Lower lobe of right lung (tissue), 2 donors: ENCODE measurements at regions not wholly inside any gene's neighbourhood (a gene's known extent, or its start where the extent isn't known, plus 50 kb on each side); places are given as distances from the start of the nearest gene placed in this dataset.
A peak's percentile ranks its signal among the peaks of the same experiment; 100 is the strongest.
"Not testable (repeated sequence)": the region's sequence is repeated elsewhere in the genome, so short reads cannot be mapped to it uniquely, and the experiment has no call there.

Experiments used
- ATAC-seq, 2 donors: fragments of 200-7000 bp; cut with Tn5 transposase; one replicate each; pipeline ENCODE4 v1.9.1; 2020 to 2022; ENCODE audit warnings: mild to moderate bottlenecking in 2 of 2, moderate library complexity in 2 of 2
- DNase-seq: peaks from one replicate; pipeline ENCODE4 v3.0.0-alpha.2; 2020
- H3K27ac ChIP-seq: fragments of 200-600 bp; one replicate; pipeline ENCODE4 v1.8.0; 2022
- H3K27me3 ChIP-seq: fragments of 200-600 bp; one replicate; pipeline ENCODE4 v1.8.0; 2022; ENCODE audit warnings: low read depth
- H3K36me3 ChIP-seq: fragments of 200-600 bp; one replicate; pipeline ENCODE4 v1.8.0; 2022; ENCODE audit warnings: mild to moderate bottlenecking
- H3K4me1 ChIP-seq: fragments of 200-600 bp; one replicate; pipeline ENCODE4 v1.8.0; 2022
- H3K4me3 ChIP-seq: fragments of 200-600 bp; one replicate; pipeline ENCODE4 v1.8.0; 2022; ENCODE audit warnings: mild to moderate bottlenecking
- H3K9me3 ChIP-seq: fragments of 200-600 bp; one replicate; pipeline ENCODE4 v1.8.0; 2022
- intact Hi-C: fragments of 100-400 bp; cut with DNase I; formaldehyde crosslinking; loops from one replicate; pipeline ENCODE4 v1.11.0; 2022
- TF ChIP-seq, protein P1 (sequence below): fragments of 200-600 bp; IDR thresholded peaks from one replicate; pipeline ENCODE4 v1.8.0; 2022; ENCODE audit warnings: antibody characterized with exemption, mild to moderate bottlenecking
- donor health status: DM: no; HTN: yes; CAD: no; lungs with severe emphysema.

DNA sequence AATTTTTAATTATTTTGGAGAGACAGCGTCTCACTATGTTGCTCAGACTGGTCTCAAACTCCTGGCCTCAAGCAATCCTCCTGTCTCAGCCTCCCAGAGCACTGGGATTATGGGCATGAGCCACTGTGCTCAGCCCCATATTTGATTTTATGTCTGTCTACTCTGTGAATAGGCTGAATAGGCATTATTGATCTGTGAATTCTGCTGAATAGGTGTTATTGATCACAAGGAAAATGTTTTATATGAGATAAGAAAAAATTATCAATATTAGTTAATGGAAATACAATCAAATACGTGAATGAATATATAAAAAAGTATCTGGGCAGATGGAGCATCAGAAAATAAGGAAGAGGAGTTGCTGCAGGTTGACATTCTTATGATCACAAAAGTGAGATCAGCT lies 483.4 kb upstream of the LARGE1 start:
- DNase-seq: no peak
- ATAC-seq: no peak
- Histone ChIP-seq H3K27me3 (no peaks in the 10 kb centered on the region), H3K36me3 (no peaks in the 10 kb centered on the region), H3K4me3 (no peak overlapping the region), H3K27ac (no peak overlapping the region), H3K4me1 (no peaks in the 10 kb centered on the region), H3K9me3 (no peaks in the 10 kb centered on the region)
- intact Hi-C loops: no loop called here
- TF ChIP-seq, protein P1, sequence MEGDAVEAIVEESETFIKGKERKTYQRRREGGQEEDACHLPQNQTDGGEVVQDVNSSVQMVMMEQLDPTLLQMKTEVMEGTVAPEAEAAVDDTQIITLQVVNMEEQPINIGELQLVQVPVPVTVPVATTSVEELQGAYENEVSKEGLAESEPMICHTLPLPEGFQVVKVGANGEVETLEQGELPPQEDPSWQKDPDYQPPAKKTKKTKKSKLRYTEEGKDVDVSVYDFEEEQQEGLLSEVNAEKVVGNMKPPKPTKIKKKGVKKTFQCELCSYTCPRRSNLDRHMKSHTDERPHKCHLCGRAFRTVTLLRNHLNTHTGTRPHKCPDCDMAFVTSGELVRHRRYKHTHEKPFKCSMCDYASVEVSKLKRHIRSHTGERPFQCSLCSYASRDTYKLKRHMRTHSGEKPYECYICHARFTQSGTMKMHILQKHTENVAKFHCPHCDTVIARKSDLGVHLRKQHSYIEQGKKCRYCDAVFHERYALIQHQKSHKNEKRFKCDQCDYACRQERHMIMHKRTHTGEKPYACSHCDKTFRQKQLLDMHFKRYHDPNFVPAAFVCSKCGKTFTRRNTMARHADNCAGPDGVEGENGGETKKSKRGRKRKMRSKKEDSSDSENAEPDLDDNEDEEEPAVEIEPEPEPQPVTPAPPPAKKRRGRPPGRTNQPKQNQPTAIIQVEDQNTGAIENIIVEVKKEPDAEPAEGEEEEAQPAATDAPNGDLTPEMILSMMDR: no peak

DNA sequence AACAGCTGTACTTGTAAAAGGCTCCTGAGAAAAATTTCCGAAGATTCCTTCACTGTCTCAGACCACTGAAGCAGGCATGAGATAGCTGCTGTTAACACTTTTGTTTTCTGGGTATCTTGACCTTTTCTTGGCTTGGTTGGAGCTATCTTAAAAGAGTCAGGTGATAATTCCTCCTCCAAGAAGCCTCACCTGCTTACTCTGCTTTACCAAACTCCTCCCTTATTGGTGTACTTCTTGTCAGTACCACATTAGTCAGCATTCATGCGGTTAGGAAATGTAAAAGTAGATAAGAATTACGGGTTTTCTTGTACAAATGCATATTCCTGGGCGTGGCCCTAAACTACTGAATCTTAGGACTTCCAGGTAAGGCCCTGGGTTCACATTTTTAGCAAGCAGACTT lies 489.8 kb upstream of the LARGE1 start:
- H3K36me3 ChIP-seq: no peaks in the 10 kb centered on the region

DNA sequence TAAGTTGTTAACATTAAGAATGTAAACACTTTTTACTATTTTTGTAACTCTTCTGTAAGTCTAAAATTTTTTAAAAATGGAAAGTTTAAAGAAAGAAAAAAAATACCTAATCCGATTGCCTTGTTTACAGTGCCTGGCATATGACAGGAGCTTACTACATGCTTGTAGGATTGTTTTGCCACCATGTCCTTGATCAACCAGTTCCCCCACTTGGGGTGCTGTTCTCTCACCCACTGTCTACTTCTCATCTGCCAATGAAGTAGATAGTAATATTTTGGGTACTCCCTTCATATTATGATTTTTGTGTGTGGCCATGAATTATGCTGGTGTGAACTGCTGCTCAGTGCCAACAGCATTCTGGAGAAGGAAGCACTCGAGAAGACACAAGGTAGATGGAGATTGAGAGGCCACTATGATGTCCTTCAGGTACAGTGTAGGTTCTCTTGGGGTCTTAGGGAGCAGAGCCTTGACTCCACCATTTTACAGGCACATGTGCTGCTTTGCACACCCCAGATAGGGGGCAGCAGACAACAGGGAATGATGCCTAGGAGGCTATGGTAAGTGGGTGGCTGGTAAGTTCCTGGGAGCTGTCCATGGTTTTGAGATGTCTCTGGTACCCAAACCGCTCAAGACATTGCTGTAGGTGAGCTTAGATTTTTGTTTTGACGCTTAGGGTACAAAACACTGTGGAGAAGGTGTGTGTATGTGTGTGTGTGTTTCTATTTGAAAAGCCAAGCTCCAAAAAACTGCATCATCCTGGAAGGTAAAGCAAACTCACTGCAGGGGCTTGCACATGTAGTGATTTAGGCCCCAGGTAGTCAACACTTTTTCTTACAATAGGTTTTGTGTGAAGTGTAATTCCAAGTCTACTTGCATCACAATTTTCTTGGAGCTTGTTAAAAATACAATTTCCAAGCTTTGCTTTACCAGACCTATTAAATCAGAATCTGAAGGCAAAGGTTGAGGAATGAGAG lies 494.5 kb upstream of the LARGE1 start:
- no peaks in the 10 kb centered on the region for H3K4me1 ChIP-seq
- no peak overlapping the region for H3K27ac ChIP-seq
- H3K9me3 ChIP-seq: no peaks in the 10 kb centered on the region
- no peaks in the 10 kb centered on the region for H3K36me3 ChIP-seq
- ATAC-seq (peak; percentile 49 to 72), DNase-seq (no peak)
- intact Hi-C loops: no loop called here
- TF ChIP-seq, protein P1: peak; percentile 34
- no peak overlapping the region for H3K4me3 ChIP-seq
- no peaks in the 10 kb centered on the region for H3K27me3 ChIP-seq

More for the DNA sequence above, 489.8 kb upstream of the LARGE1 start:
- no peak for ATAC-seq
- Histone ChIP-seq H3K4me3 (no peak overlapping the region), H3K27ac (no peak overlapping the region), H3K9me3 (no peaks in the 10 kb centered on the region), H3K27me3 (no peaks in the 10 kb centered on the region), H3K4me1 (no peaks in the 10 kb centered on the region)
- TF ChIP-seq, protein P1: no peak
- DNase-seq: no peak
- intact Hi-C loops: no loop called here

DNA sequence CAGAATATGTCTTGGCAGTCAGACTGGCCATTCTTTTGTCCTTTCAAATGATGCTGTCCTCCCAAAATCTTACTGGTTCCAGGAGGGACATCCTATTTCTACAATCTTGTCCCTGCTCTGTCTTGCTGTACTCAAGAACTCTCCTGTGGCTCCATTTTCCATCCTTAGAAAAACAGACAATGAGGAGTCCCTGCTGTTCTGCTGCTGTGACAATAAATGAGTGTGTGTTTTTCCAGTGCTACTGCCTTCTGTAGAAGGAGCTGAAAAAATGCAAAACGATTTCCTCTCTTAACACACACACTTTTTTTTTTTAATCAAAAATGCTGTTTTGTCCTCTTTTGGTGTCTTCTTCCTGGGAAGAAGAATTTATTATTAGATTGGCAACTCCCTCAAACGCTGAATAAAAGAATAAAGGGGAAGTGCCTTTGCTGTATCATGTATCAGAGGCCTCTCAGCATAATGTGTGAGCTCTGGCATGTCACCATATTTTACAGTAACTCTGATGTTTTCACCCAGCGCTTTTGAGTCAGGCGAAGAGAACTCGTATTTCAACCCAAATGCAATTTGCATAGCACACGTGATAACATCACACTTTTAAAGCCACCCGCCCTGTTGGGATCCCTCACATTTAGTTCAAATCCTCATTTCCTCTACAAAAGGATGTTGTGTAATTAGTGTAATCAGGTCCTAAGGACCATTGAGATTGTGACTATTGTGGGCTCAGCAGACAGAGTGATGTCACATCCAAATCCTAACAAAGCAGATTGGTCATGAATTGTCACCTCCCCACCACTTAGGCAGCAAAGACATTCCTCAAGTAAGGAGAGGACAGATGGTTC lies 496.0 kb upstream of the LARGE1 start:
- Histone ChIP-seq H3K4me1 (no peaks in the 10 kb centered on the region), H3K27me3 (no peaks in the 10 kb centered on the region), H3K9me3 (no peaks in the 10 kb centered on the region), H3K36me3 (no peaks in the 10 kb centered on the region), H3K27ac (no peak overlapping the region), H3K4me3 (no peak overlapping the region)
- TF ChIP-seq, protein P1: no peak
- ATAC-seq (no peak), DNase-seq (no peak)
- intact Hi-C loops: no loop called here

DNA sequence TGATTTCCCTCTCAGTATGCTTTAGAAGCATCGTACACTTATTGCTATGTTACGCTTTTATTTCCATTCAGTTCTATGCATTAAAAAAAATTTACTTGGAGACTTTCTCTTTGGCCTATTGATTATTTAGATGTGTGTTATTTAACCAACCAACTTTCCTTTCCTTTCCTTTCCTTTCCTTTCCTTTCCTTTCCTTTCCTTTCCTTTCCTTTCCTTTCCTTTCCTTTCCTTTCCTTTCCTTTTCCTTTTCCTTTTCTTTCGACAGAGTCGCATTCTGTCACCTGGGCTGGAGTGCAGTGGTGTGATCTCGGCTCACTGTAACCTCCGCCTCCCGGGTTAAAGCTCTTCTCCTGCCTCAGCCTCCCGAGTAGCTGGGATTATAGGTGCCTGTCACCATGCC lies 502.7 kb upstream of the LARGE1 start:
- H3K27me3 ChIP-seq, ATAC-seq, H3K9me3 ChIP-seq, H3K4me1 ChIP-seq, intact Hi-C loops, H3K4me3 ChIP-seq, H3K27ac ChIP-seq, DNase-seq, H3K36me3 ChIP-seq: not testable (repeated sequence)
